GM19468 (cell line): ENCODE measurements at regions not wholly inside any gene's neighbourhood (a gene's known extent, or its start where the extent isn't known, plus 50 kb on each side); places are given as distances from the start of the nearest gene placed in this dataset.

Source experiments
- ATAC-seq: cut with Tn5 transposase; IDR thresholded peaks from one replicate; pipeline ENCODE4 v1.9.1; 2021; ENCODE audit warnings: mild to moderate bottlenecking, moderate library complexity, moderate number of reproducible peaks; ENCODE audit not compliant: unreplicated experiment; ENCODE audit errors: extremely low read depth

- ATAC-seq = no peak
These were observed 63.5 kb upstream of the ASCC3 start for GRCh38 chr6:100944644-100945043.

DNA sequence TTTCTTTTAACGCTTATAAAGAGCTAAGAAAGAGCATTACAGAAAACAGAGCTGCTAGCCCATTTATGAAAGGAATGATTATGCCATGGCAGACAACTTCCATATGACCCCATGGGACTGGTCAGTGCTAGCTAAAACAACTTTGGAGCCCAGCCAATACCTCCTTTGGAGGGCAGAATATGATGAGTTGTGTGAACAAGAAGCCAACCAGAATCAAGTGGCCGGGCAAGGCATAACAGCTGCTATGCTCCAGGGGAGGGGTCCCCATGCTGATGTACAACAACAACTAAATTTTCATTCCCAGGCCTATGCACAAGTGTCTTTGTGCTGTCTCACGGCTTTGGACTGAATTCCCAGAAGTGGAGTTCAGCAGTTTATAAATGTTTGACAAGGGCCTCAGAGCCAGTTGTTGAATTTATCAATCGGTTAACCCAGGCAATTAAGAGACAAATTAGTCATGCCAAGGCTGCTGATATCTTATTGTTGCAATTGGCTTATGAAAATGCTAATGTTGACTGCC lies 65.0 kb upstream of the ASCC3 start:
- ATAC-seq = no peak

- ATAC-seq = no peak
These were observed 65.6 kb upstream of the ASCC3 start for GRCh38 chr6:100946711-100947110.

- ATAC-seq = no peak
These were observed 67.4 kb upstream of the ASCC3 start for GRCh38 chr6:100948381-100949133.

GRCh38 chr6:100952006-100952405 lies 70.9 kb upstream of the ASCC3 start:
- ATAC-seq = no peak

- no peak for ATAC-seq
These were observed 78.2 kb upstream of the ASCC3 start for GRCh38 chr6:100959280-100959679.

GRCh38 chr6:100962466-100962865 lies 81.3 kb upstream of the ASCC3 start:
- ATAC-seq = no peak

DNA sequence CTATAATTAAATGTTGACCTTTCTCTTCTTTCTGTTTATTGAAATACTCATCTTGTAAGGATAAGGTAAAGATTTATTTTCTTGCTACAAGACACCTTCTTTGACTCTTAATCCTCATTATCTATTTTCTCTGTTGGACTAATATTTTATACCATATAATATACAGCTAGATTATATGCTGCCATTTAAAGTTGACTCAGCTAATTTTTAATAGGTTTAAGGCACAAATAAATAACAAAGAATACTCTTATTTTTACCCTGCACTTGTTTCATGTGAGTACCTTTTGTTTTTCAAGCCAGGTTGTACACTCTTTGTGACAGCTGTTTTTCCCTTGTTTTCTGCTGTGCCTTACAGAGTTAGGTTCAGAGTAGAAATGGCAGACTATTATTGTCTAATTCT lies 83.9 kb upstream of the ASCC3 start:
- no peak for ATAC-seq

GRCh38 chr6:100968949-100969348 lies 87.8 kb upstream of the ASCC3 start:
- no peak for ATAC-seq

DNA sequence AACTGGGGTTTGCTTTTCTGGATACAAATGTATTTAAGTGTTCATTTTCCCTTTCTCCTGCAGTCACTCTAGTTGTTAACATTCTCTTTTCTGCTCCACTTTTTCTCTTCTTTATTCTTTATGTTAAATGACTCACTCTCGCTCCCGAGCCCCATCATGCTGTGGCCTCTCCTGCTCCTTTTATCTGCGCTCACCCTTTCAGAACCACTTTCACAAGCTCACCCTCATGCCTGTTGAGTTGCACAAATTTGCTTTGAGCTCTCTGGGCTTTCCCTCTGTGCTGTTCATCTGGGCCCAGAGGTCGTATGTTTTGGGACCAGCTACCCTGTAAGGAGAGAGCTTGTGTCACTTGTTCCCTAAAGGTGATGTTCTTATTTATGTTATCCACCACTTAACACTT lies 98.1 kb upstream of the ASCC3 start:
- no peak for ATAC-seq

- ATAC-seq = no peak
These were observed 99.8 kb upstream of the ASCC3 start for GRCh38 chr6:100980949-100981348.

- no peak for ATAC-seq
These were observed 105.8 kb upstream of the ASCC3 start for GRCh38 chr6:100986921-100987320.

- ATAC-seq = no peak
These were observed 106.4 kb upstream of the ASCC3 start for GRCh38 chr6:100987556-100987955.

GRCh38 chr6:100988391-100988984 lies 107.4 kb upstream of the ASCC3 start:
- no peak for ATAC-seq

- no peak for ATAC-seq
These were observed 108.9 kb upstream of the ASCC3 start for GRCh38 chr6:100990070-100990469.

GRCh38 chr6:100996409-100996808 lies 115.3 kb upstream of the ASCC3 start:
- ATAC-seq = no peak

- ATAC-seq = no peak
These were observed 117.0 kb upstream of the ASCC3 start for GRCh38 chr6:100998111-100998510.

DNA sequence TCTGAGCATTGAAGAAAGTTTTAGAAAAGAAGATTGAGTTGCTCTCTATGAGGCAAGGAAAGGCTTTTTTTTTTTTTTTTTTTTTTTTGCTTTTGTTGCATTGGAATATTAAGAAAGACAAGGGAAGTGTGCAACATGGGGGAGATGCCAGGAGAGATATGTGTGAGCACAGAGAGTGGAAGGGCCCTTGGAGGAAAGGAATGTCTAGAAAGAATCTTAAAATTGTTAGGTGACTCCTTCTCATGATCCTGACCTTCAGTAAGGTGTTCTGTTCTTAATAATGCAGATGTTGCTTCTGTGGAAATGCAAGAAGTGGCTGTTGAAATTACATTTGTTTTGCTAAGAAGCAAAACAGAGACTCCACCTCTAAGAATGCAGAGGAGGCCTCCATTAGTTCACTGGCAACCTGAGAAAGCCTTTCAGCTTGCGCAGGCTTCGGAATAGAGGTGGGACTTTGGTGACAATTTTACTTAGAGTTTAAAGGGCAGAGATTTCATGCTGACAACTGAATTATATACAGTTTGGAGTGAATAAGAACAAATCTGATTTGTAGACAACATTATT lies 118.0 kb upstream of the ASCC3 start:
- ATAC-seq = no peak

GRCh38 chr6:101000341-101000740 lies 119.2 kb upstream of the ASCC3 start:
- no peak for ATAC-seq

DNA sequence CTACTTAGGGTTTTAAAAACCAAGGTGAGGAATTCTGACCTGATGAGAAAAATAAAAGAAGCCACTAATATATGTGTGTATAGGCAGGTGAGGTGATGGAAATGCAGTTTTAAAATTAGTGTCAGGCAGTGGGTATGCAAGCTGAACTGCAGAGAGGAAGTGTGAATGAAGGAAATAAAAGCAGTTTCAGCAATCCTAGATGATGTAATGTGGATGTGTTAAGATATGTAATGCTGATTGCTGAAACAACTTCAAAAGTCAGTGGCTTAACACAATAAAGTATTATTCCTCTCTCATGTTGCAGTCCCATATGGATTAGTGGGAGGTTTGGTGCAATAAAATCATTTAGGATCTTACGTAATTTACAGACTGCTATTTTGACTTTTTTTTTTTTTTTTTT lies 119.9 kb upstream of the ASCC3 start:
- ATAC-seq = no peak

- no peak for ATAC-seq
These were observed 120.5 kb upstream of the ASCC3 start for GRCh38 chr6:101001607-101002006.

- no peak for ATAC-seq
These were observed 121.9 kb upstream of the ASCC3 start for GRCh38 chr6:101003075-101003474.
